MM.1S (cell line): ENCODE measurements at regions not wholly inside any gene's neighbourhood (a gene's known extent, or its start where the extent isn't known, plus 50 kb on each side); places are given as distances from the start of the nearest gene placed in this dataset.

ENCODE experiments used
- EZH2 ChIP-seq: fragments of 300-600 bp; sonication (generic); optimal IDR thresholded peaks from 2 replicates; pipeline ENCODE3; 2017; ENCODE audit warnings: low read depth, mild to moderate bottlenecking, antibody characterized with exemption, low read length, mixed read lengths
- EZH2phosphoT487 ChIP-seq: fragments of 300-600 bp; sonication (generic); IDR thresholded peaks from 2 replicates; pipeline ENCODE4 v1.6.1; 2018; ENCODE audit warnings: antibody characterized with exemption, low read length
- TF ChIP-seq, protein P1 (sequence below): fragments of 300-600 bp; sonication (generic); IDR thresholded peaks from 2 replicates; pipeline ENCODE4 v1.5.1; 2016; ENCODE audit warnings: antibody characterized with exemption, low read length, mixed read lengths

DNA sequence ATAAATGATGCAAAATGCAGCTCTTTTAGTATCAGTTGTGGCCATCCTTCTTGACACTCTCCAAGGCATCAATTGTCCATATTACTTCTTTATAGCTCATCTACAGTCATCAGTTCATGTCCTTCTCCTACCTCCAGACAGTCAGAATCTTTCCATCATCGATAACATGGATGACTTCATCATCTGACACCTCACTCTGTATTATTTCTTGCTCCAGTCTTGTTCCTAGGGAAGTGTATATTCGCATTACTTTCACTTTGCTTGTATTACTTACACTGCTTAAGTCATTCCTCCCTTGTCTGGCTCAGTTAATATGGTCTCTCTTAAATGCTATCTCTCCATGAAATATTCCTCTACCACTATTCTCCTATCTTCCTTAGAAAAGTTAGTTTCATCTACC, 999.1 kb upstream of the SLC10A2 start:
- TF ChIP-seq, protein P1, sequence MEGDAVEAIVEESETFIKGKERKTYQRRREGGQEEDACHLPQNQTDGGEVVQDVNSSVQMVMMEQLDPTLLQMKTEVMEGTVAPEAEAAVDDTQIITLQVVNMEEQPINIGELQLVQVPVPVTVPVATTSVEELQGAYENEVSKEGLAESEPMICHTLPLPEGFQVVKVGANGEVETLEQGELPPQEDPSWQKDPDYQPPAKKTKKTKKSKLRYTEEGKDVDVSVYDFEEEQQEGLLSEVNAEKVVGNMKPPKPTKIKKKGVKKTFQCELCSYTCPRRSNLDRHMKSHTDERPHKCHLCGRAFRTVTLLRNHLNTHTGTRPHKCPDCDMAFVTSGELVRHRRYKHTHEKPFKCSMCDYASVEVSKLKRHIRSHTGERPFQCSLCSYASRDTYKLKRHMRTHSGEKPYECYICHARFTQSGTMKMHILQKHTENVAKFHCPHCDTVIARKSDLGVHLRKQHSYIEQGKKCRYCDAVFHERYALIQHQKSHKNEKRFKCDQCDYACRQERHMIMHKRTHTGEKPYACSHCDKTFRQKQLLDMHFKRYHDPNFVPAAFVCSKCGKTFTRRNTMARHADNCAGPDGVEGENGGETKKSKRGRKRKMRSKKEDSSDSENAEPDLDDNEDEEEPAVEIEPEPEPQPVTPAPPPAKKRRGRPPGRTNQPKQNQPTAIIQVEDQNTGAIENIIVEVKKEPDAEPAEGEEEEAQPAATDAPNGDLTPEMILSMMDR, result no peak
- no peak for TF ChIP-seq EZH2
- no peak for TF ChIP-seq EZH2phosphoT487
